ENCODE measurements at regions not wholly inside any gene's neighbourhood (a gene's known extent, or its start where the extent isn't known, plus 50 kb on each side); places are given as distances from the start of the nearest gene placed in this dataset.

DNA sequence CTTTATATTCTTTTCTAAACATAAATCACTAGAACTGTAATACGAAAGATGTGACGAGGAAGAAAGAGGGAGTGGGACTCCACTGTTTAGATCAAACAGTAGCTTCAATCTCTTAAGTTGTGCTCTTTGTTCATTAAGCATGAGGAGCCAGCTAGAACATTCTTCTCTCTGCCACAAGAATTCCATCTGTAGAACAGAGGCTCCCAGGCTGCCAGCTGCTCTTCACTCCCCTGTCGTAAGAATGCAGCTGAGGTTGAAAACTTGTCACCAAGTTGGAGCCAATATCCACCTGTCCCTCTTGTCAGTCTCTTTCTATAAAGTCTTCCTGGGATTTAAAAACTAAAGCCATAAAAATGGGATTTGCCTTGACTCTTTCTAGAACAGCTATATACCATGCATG lies 65.0 kb upstream of the SEC24B start:
- H3K4ac ChIP-seq (replicated peaks; ENCODE audit: insufficient read length, low read depth, low read length), result no peak overlapping the region
- no peak overlapping the region for H2AFZ ChIP-seq (ENCODE audit: low read length)
- no peak overlapping the region for H3K4me2 ChIP-seq (ENCODE audit: insufficient read depth in 1 of 2, low read depth in 2 of 2, low read length in 2 of 2)
- H3K14ac ChIP-seq (ENCODE audit: insufficient read length), result no peak overlapping the region
- no peak for DNase-seq (ENCODE audit: low read depth in 1 of 2, low spot score in 2 of 2)
- H2BK5ac ChIP-seq (ENCODE audit: low read depth, low read length), result no peak overlapping the region
- no peak overlapping the region for H4K8ac ChIP-seq (ENCODE audit: extremely low read depth, insufficient read depth, low read length)
- no peak overlapping the region for H3K23ac ChIP-seq (ENCODE audit: insufficient read length)
- H3K4me1 ChIP-seq (replicated peaks in 1 of 4; ENCODE audit: control insufficient read depth in 3 of 4, insufficient read depth in 4 of 4, low read length in 3 of 4), result no peaks in the 10 kb centered on the region
- no peaks in the 10 kb centered on the region for H3K27me3 ChIP-seq (replicated peaks in 1 of 4; ENCODE audit: control insufficient read depth in 3 of 4, extremely low read depth in 1 of 4, insufficient read depth in 3 of 4, low read length in 3 of 4)
- no peak overlapping the region for H2BK12ac ChIP-seq (ENCODE audit: low read depth, low read length)
- no peak for FAIRE-seq
- ChIA-PET CTCF (ENCODE audit: partially characterized antibody) (interaction anchor here (0.7 to 1.1 kb wide), 2 partner anchors 10 to 37 kb away, joined by 4 to 5 read pairs; no protein-coding TSS in a partner anchor), POLR2A (ENCODE audit: partially characterized antibody) (no interaction called here)
- no peak overlapping the region for H3K56ac ChIP-seq (replicated peaks; ENCODE audit: insufficient read length, low read depth, low read length)
- no peaks in the 10 kb centered on the region for H3K36me3 ChIP-seq (ENCODE audit: control insufficient read depth in 2 of 4, insufficient read depth in 4 of 4, low read length in 3 of 4)
- no peak overlapping the region for H3K9ac ChIP-seq (replicated peaks in 1 of 4; ENCODE audit: extremely low read depth in 1 of 4, low read depth in 3 of 4, low read length in 3 of 4)
- no peak overlapping the region for H4K5ac ChIP-seq (ENCODE audit: insufficient read length, low read depth, low read length)
- no peak overlapping the region for H3K4me3 ChIP-seq (ENCODE audit: extremely low read depth in 1 of 4, insufficient read depth in 2 of 4, low read depth in 3 of 4, low read length in 4 of 4)
- H3K79me1 ChIP-seq (ENCODE audit: low read depth, low read length), result no peaks in the 10 kb centered on the region
- no peaks in the 10 kb centered on the region for H3K9me3 ChIP-seq (ENCODE audit: insufficient read depth in 2 of 2, low read depth in 1 of 2, low read length in 1 of 2)
- H2BK15ac ChIP-seq (ENCODE audit: low read length), result no peak overlapping the region
- no peak overlapping the region for H2AK5ac ChIP-seq (ENCODE audit: low read depth, low read length)
- 98% methylated on average over 3 of the region's 3 CpGs; no CpG with 5 or more reads in 1 of the 2 experiments for WGBS, 2 experiments (ENCODE audit: extremely low coverage in 1 of 2, insufficient coverage in 1 of 2, insufficient read length in 1 of 2, insufficient replicate concordance in 2 of 2, low coverage in 1 of 2, low lambda C conversion rate in 2 of 2, missing lambda C conversion rate in 1 of 2)
- H3K23me2 ChIP-seq (ENCODE audit: low read depth, low read length), result no peaks in the 10 kb centered on the region
- H3K18ac ChIP-seq (ENCODE audit: extremely low read depth, low read length), result no peak overlapping the region
- no peaks in the 10 kb centered on the region for H3K79me2 ChIP-seq (ENCODE audit: control insufficient read depth in 1 of 2, insufficient read depth in 2 of 2, low read length in 2 of 2)
- H4K20me1 ChIP-seq (replicated peaks in 1 of 2; ENCODE audit: control insufficient read depth in 1 of 2, insufficient read depth in 2 of 2, low read length in 2 of 2), result no peaks in the 10 kb centered on the region
- H2BK120ac ChIP-seq (replicated peaks; ENCODE audit: low read depth, low read length), result no peak overlapping the region
- no peak overlapping the region for H2BK20ac ChIP-seq (ENCODE audit: low read length)
- H3K27ac ChIP-seq (ENCODE audit: low read depth, low read length), result no peak overlapping the region
- no peak overlapping the region for H4K91ac ChIP-seq (replicated peaks; ENCODE audit: insufficient read length, low read length)
- TF ChIP-seq TCF12 (IDR thresholded peaks at IDR 0.05; ENCODE audit: low read depth, low read length) (no peak), POLR2AphosphoS5 (IDR thresholded peaks at IDR 0.05; ENCODE audit: low read depth, low read length) (no peak), CBX8 (IDR thresholded peaks at IDR 0.05; ENCODE audit: borderline replicate concordance, low read depth, low read length) (no peak), HDAC6 (IDR thresholded peaks at IDR 0.05; ENCODE audit: low read depth, low read length) (no peak), BCL11A (IDR thresholded peaks at IDR 0.05; ENCODE audit: low read depth in 2 of 2, low read length in 2 of 2) (no peak), NANOG (IDR thresholded peaks at IDR 0.05; ENCODE audit: insufficient read depth, low read depth, low read length, poor library complexity, severe bottlenecking) (no peak), KDM1A (IDR thresholded peaks at IDR 0.05; ENCODE audit: borderline replicate concordance, low read length) (no peak), FOSL1 (IDR thresholded peaks at IDR 0.05; ENCODE audit: insufficient read depth, low read depth, low read length) (no peak)
